ENCODE measurements at regions not wholly inside any gene's neighbourhood (a gene's known extent, or its start where the extent isn't known, plus 50 kb on each side); places are given as distances from the start of the nearest gene placed in this dataset.
"Not testable (repeated sequence)": the region's sequence is repeated elsewhere in the genome, so short reads cannot be mapped to it uniquely, and the experiment has no call there.

DNA sequence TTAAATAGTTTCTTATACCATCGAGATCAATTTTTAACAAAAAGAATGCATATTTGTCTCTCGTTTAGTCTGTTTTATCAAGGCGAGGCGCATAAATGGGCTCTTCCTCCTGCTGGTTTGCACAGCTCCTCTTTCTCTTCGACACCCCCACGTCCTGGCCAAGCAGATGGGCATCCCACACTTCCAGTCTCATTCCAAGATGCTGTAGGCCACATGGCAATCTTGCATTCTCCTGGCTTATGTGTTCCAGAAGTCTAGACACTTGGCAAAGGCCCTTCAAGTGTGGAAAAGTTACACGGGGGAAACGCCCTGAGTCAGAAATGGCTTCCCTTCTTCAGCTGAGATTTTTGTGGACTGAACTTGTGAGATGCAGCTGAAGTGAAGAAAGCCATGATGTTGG lies 447.1 kb downstream of the QKI start:
- DNase-seq (ENCODE audit: low read depth) = no peak
- TF ChIP-seq, protein P1, sequence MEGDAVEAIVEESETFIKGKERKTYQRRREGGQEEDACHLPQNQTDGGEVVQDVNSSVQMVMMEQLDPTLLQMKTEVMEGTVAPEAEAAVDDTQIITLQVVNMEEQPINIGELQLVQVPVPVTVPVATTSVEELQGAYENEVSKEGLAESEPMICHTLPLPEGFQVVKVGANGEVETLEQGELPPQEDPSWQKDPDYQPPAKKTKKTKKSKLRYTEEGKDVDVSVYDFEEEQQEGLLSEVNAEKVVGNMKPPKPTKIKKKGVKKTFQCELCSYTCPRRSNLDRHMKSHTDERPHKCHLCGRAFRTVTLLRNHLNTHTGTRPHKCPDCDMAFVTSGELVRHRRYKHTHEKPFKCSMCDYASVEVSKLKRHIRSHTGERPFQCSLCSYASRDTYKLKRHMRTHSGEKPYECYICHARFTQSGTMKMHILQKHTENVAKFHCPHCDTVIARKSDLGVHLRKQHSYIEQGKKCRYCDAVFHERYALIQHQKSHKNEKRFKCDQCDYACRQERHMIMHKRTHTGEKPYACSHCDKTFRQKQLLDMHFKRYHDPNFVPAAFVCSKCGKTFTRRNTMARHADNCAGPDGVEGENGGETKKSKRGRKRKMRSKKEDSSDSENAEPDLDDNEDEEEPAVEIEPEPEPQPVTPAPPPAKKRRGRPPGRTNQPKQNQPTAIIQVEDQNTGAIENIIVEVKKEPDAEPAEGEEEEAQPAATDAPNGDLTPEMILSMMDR (IDR thresholded peaks at IDR 0.05; ENCODE audit: insufficient read depth, low read length, poor library complexity, severe bottlenecking) = no peak
- H3K36me3 ChIP-seq (ENCODE audit: control insufficient read depth, insufficient read depth, low read length) = no peaks in the 10 kb centered on the region
- H3K4me3 ChIP-seq (ENCODE audit: low read depth, low read length) = no peak overlapping the region
- H3K27me3 ChIP-seq (ENCODE audit: control insufficient read depth, insufficient read depth, low read length) = no peaks in the 10 kb centered on the region

DNA sequence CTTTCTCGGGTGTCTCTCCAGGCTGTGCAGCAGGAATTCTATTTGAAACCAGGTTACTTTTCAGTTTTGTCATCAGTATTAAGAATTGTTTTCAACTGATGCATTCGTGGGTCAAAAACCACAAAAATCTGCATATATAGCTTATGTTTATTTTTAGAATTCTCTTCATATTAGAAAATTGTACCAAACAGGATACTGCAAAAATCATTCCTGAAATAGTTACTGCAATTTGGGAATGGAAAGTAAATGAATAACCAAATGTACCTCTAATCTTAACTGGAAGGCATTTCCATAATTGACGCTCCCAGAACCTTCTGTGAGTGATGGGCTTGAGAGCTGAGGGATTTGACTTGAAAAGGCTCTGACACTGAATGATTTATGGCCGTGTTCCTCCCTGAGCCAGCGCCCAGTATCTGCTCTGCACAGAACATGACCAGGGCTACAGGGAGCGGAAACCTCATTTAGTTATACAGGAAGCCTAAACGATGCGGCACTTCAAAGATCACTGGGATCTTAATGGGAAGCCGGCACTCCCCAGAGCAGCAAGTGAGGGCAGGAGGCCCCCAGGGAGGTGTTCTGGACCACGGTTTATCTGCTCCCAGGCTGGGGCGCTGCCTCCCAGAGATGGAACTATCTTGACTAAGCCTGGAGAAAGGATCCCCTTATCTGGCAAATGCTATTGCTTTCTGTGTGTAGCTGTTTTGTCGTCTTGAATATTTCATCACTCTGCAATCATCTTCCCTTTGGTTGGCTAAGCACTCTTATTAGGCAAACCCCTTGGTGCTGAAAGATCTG lies 446.0 kb downstream of the QKI start:
- DNase-seq (ENCODE audit: low read depth) = no peak
- Histone ChIP-seq H3K36me3 (ENCODE audit: control insufficient read depth, insufficient read depth, low read length) (no peaks in the 10 kb centered on the region), H3K4me3 (ENCODE audit: low read depth, low read length) (no peak overlapping the region), H3K27me3 (ENCODE audit: control insufficient read depth, insufficient read depth, low read length) (no peaks in the 10 kb centered on the region)
- TF ChIP-seq, protein P1 (IDR thresholded peaks at IDR 0.05; ENCODE audit: insufficient read depth, low read length, poor library complexity, severe bottlenecking) = no peak

- H3K4me3 ChIP-seq (ENCODE audit: low read depth, low read length); DNase-seq (ENCODE audit: low read depth); H3K27me3 ChIP-seq (ENCODE audit: control insufficient read depth, insufficient read depth, low read length); H3K36me3 ChIP-seq (ENCODE audit: control insufficient read depth, insufficient read depth, low read length): not testable (repeated sequence)
These were observed 444.4 kb downstream of the QKI start for GRCh38 chr6:163858870-163859269.

- no peak overlapping the region for H3K4me3 ChIP-seq (ENCODE audit: low read depth, low read length)
- no peaks in the 10 kb centered on the region for H3K36me3 ChIP-seq (ENCODE audit: control insufficient read depth, insufficient read depth, low read length)
- H3K27me3 ChIP-seq (ENCODE audit: control insufficient read depth, insufficient read depth, low read length) = no peaks in the 10 kb centered on the region
- TF ChIP-seq, protein P1 (IDR thresholded peaks at IDR 0.05; ENCODE audit: insufficient read depth, low read length, poor library complexity, severe bottlenecking) = no peak
- no peak for DNase-seq (ENCODE audit: low read depth)
These were observed 442.9 kb downstream of the QKI start for GRCh38 chr6:163857421-163857820.

- TF ChIP-seq, protein P1 (IDR thresholded peaks at IDR 0.05; ENCODE audit: insufficient read depth, low read length, poor library complexity, severe bottlenecking) = no peak
- Histone ChIP-seq H3K4me3 (ENCODE audit: low read depth, low read length) (no peak overlapping the region), H3K27me3 (ENCODE audit: control insufficient read depth, insufficient read depth, low read length) (no peaks in the 10 kb centered on the region), H3K36me3 (ENCODE audit: control insufficient read depth, insufficient read depth, low read length) (no peaks in the 10 kb centered on the region)
- DNase-seq (ENCODE audit: low read depth) = no peak
These were observed 436.4 kb downstream of the QKI start for GRCh38 chr6:163850874-163851273.

DNA sequence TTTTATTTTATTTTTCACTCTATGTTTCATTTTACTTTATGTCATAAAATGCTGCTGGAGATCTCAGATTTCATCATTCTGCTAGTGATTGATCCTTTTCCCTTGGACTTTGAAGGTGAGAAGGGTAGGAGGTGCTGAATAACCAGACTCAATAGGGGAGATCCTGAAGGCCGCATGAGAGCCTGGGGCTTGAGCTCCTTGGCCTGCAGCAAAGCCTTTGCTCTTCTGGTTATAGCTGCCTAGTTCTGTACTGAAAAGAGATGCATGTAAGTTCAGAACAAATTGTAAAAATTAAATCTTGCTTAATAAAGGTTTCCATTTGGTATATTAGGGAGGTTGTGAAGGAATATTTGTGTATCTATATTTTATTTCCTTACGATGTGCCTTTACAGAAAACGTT lies 430.2 kb downstream of the QKI start:
- Histone ChIP-seq H3K27me3 (ENCODE audit: control insufficient read depth, insufficient read depth, low read length) (no peaks in the 10 kb centered on the region), H3K36me3 (ENCODE audit: control insufficient read depth, insufficient read depth, low read length) (no peaks in the 10 kb centered on the region), H3K4me3 (ENCODE audit: low read depth, low read length) (no peak overlapping the region)
- TF ChIP-seq, protein P1 (IDR thresholded peaks at IDR 0.05; ENCODE audit: insufficient read depth, low read length, poor library complexity, severe bottlenecking) = no peak
- no peak for DNase-seq (ENCODE audit: low read depth)
